NCI-H526 (cell line): ENCODE measurements at regions not wholly inside any gene's neighbourhood (a gene's known extent, or its start where the extent isn't known, plus 50 kb on each side); places are given as distances from the start of the nearest gene placed in this dataset.

Experiments used
- DNase-seq, 2 experiments: peaks; one replicate each; lab custom pipeline; 2025; lab: John Stamatoyannopoulos, UW

DNA sequence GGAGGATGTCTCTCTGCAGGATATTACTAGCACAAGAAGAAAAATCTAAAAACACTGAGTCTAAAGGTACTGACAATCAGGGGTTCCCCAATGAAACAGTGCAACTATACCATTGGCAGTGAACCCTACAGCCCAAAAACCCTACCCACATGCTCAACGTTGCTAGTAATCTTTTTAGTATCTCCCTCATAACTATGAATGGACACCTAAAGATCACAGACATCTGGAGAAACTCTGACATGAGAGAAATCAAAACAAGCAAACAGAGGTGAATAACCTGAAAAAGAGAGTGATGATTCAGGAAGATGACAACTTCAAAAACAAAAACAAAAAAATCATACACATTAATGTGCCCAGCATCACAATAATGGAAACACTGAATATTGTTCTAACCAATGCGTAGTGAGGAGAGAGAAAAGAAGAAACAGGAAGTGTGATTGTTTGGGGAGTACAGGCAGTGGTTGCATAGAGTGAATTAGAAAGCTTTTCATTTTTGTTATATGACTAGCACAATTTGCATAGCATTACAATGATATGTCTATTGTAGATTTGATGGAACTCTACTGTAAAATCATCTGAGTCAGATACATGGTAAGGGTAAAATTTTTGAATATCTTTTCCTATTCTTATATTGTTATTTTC, 78.9 kb upstream of the FMR1 start:
- no peak for DNase-seq

DNA sequence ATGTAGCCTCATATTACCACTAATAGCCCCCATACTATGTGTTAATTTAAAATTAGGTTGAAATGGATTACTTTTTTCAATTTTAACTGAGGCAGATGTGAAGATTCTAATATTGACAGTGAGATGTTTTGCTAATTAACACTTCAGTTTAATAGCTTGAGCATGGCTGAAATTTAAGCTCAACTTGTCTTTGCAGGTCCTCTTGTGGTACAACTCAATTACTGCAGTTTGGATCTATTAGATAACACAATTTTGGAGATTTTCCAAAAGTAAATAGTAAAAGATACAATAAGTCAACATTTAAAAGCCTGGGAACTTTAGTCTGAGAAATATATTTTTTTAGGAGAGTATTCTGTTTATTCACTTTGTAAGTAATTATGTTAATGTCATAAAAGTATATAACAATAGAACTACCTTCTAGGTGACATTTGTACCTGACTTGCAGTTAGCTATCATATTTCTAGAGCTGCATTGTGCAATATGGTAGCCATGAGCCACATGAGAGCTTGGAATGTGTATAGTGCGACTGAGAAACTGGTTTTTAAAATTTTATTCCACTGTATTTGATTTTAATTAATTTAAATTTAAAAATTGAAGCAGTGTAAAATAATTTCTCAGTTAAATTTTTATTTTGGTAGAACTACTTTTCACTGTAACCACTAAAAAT, 73.1 kb upstream of the FMR1 start:
- DNase-seq: no peak

DNA sequence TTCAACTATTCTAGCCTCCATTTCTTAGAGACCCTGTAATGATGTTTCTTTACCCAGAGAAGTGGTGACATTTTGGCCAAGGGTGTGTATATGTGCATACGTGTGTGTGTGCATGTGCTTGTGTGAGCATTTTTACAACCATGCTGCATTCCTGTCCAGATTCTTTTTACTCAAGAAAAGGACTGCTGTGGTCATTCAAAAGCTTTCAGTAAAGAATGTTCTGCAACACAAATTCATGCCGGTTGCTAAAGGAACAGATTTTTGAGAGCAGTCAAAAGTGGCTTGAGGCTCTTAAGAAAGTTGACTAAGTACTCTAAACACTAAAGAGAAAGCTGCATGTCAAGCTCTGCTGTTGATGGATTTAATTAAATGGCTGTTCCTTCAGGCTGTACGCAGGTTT, 65.0 kb upstream of the FMR1 start:
- no peak for DNase-seq

DNA sequence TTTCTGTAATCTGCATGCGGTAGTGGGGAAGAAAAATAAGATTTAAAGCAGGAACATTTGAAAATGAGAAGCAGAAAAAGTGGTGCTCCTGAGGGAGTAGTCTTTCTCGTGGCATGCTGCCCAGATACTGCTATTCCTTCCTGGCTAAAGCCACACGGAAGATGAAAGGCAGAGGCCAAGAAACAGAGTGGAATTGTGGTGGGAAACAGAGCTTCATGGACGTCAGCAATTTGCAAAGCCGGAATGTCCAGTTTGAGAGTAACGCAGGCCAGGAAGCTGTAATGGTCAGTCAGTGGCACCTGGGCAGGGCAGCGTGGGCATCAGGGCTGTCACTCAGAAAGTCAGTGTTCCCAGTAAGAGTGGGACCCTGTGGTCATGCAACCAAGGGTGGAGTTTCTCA, 63.7 kb upstream of the FMR1 start:
- no peak for DNase-seq

DNA sequence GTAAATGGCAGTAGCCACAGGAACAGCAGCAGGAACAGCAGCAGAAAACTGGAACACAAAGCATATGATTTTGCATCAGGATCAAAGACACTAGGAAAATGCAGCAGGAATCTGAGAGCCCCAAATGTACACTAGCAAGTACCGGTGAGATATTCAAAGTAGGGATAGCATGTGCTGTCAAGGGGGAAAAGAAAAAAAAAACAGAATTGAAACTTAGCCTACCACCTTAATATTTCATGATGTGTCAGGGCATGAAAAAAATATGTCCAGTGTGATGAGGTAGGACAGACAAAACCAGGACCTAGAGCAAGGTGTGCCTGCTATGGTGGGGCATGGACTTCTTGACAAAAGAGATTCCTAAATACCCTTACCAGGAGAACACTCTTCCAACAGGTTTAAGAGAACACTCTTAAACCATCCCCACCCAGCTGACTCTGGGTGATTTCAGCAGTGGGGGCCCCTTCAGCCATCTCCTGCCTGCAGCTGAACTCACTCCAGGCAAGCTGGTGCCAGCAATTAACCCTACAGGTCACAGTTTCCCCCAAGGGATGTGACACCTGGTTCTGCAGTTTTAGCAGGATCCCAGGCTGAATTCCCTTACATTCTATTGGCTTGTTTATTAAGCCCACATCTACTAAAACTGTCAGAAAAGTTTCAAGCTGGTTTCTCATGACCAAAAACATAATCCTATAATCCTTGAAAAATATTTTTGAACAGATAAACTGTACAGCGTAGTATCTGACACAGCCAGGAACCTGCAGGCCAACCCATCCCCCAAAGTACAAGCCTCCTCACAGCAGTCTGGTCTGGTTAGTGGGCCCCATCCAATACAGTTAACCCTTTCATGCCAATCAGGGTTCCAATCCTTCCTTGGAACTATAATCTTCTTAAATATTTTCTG, 62.9 kb upstream of the FMR1 start:
- no peak for DNase-seq

DNA sequence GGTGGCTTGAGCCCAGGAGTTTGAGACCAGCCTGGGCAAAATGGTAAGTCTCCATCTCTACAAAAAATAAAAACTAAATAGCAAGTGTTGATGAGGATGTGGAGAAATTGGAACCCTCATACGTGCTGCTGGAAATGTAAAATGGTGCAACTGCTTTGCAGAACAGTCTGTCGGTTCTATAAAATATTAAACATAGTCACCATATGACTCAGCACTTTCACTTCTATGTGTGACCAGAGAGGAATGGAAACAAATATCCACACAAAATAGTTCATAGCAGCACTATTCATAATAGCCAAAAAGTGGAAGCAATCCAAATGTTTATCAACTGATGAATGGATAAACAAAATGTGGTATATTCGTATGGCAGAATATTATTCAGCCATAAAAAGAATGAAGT, 60.8 kb upstream of the FMR1 start:
- DNase-seq: no peak

DNA sequence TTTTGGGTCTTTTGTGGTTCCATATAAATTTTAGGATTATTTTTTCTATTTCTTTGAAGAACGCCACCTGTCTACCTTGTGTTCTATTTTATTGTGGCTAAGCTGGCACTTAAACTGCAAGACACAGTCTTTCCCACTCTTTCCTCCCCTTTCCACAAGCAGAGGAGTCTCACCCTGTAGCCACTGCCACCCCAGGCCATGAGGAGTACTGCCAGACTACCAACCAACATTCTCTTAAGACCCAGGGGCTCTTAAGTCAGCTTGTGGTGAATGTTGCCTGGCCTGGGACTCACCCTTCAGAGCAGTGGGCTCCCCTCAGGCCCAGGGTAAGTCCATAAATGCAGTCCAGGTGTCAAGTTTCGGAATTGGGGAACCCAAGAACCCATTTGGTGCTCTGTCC, 58.0 kb upstream of the FMR1 start:
- DNase-seq: no peak

DNA sequence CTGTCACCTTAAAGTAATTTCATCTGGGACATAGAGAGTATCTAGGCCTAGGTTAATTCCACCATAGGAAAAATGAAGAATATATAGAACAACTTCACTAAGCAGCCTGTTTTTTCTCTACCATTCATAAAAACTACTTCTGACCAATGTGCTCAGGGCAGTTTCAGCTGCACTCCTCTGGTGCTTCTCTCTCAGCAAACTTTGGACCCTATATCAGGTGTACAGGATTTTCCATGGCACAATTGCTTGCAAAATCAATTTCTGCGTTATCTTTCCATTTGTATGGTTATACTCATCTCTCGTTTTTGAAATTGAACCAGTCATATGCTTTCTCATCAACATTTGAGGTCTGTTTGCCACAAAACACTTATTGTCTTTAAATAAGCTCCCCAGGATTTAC, 52.1 kb upstream of the FMR1 start:
- DNase-seq: no peak
